ENCODE measurements at regions not wholly inside any gene's neighbourhood (a gene's known extent, or its start where the extent isn't known, plus 50 kb on each side); places are given as distances from the start of the nearest gene placed in this dataset.

DNA sequence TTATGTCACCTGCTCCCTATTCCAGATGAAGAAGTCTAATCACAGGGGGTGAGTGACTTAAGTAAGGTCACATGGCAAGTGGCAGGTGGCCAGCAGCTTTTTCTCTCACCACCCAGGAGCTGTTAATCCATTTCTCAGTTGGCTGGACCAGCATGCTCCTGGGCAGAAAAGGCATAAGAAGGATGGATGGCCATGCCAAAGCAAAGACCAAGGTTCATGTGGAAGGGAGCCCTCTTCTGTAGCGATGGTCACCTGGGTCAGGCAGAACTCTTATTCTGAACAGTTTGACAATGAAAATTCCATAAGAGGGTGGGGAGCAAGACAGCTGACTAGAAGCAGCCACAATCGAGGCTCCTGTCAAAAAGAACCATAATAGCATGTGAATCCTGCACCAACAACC lies 538.1 kb downstream of the SUCLA2 start:
- TF ChIP-seq GATA2 (IDR thresholded peaks at IDR 0.05; ENCODE audit: low read depth, low read length) (no peak), GATA3 (IDR thresholded peaks at IDR 0.05; ENCODE audit: low read depth, low read length) (no peak)
